MG63 (cell line): ENCODE measurements at regions not wholly inside any gene's neighbourhood (a gene's known extent, or its start where the extent isn't known, plus 50 kb on each side); places are given as distances from the start of the nearest gene placed in this dataset.
"Not testable (repeated sequence)": the region's sequence is repeated elsewhere in the genome, so short reads cannot be mapped to it uniquely, and the experiment has no call there.

Experiments used
- DNase-seq: peaks from one replicate; pipeline ENCODE4 v3.0.0-alpha.2; 2020
- H3K27me3 ChIP-seq: fragments of 250-450 bp; sonication (Bioruptor Pico); 2 replicates; pipeline ENCODE4 v1.5.1; 2020; ENCODE audit warnings: mild to moderate bottlenecking, moderate library complexity
- H3K36me3 ChIP-seq: fragments of 250-450 bp; sonication (Bioruptor Pico); 2 replicates; pipeline ENCODE4 v1.5.1; 2020; ENCODE audit warnings: mild to moderate bottlenecking, moderate library complexity
- H3K4me3 ChIP-seq: fragments of 250-450 bp; sonication (Bioruptor Pico); 2 replicates; pipeline ENCODE4 v1.5.1; 2020; ENCODE audit warnings: mild to moderate bottlenecking, moderate library complexity
- H3K9me3 ChIP-seq: fragments of 250-450 bp; sonication (Bioruptor Pico); 2 replicates; pipeline ENCODE4 v1.5.1; 2020; ENCODE audit warnings: mild to moderate bottlenecking, moderate library complexity

- Histone ChIP-seq H3K4me3 (no peak overlapping the region), H3K9me3 (no peaks in the 10 kb centered on the region), H3K27me3 (peaks cover 4% of the 10 kb centered on the region; the same call in 1 of the 2 replicates), H3K36me3 (no peaks in the 10 kb centered on the region)
- no peak for DNase-seq
Measured at GRCh38 chr2:31813016-31813415, 197.8 kb downstream of the MEMO1 start.

- DNase-seq: peak; percentile 7
- H3K4me3 ChIP-seq: no peak overlapping the region
- H3K36me3 ChIP-seq: no peaks in the 10 kb centered on the region
- H3K27me3 ChIP-seq: peaks cover 4% of the 10 kb centered on the region; the same call in 1 of the 2 replicates
- H3K9me3 ChIP-seq: no peaks in the 10 kb centered on the region
Measured at GRCh38 chr2:31812051-31812798, 198.6 kb downstream of the MEMO1 start.

GRCh38 chr2:31811482-31811881 is 199.3 kb downstream of the MEMO1 start:
- Histone ChIP-seq H3K36me3 (no peaks in the 10 kb centered on the region), H3K27me3 (no peaks in the 10 kb centered on the region), H3K4me3 (no peak overlapping the region), H3K9me3 (no peaks in the 10 kb centered on the region)
- no peak for DNase-seq

GRCh38 chr2:31810200-31810917 is 200.4 kb downstream of the MEMO1 start:
- Histone ChIP-seq H3K36me3 (no peaks in the 10 kb centered on the region), H3K27me3 (no peaks in the 10 kb centered on the region), H3K4me3 (no peak overlapping the region), H3K9me3 (no peaks in the 10 kb centered on the region)
- DNase-seq: no peak

- no peak for DNase-seq
- H3K4me3 ChIP-seq: no peak overlapping the region
- H3K9me3 ChIP-seq: no peaks in the 10 kb centered on the region
- H3K36me3 ChIP-seq: no peaks in the 10 kb centered on the region
- no peaks in the 10 kb centered on the region for H3K27me3 ChIP-seq
Measured at GRCh38 chr2:31805688-31806087, 205.1 kb downstream of the MEMO1 start.

GRCh38 chr2:31803481-31804153 is 207.2 kb downstream of the MEMO1 start:
- H3K36me3 ChIP-seq, DNase-seq, H3K27me3 ChIP-seq, H3K9me3 ChIP-seq, H3K4me3 ChIP-seq: not testable (repeated sequence)

- Histone ChIP-seq H3K4me3 (no peak overlapping the region), H3K27me3 (no peaks in the 10 kb centered on the region), H3K36me3 (no peaks in the 10 kb centered on the region), H3K9me3 (no peaks in the 10 kb centered on the region)
- DNase-seq: no peak
Measured at GRCh38 chr2:31802711-31803110, 208.1 kb downstream of the MEMO1 start.

- H3K4me3 ChIP-seq, H3K36me3 ChIP-seq, H3K9me3 ChIP-seq, H3K27me3 ChIP-seq, DNase-seq: not testable (repeated sequence)
Measured at GRCh38 chr2:31799282-31799681, 211.5 kb downstream of the MEMO1 start.

GRCh38 chr2:31788273-31788672 is 207.5 kb upstream of the SRD5A2 start:
- DNase-seq: no peak

GRCh38 chr2:31785876-31786275 is 205.1 kb upstream of the SRD5A2 start:
- H3K9me3 ChIP-seq: no peaks in the 10 kb centered on the region
- peaks cover 2% of the 10 kb centered on the region; the same call in 1 of the 2 replicates for H3K27me3 ChIP-seq
- H3K4me3 ChIP-seq: no peak overlapping the region
- DNase-seq: no peak
- H3K36me3 ChIP-seq: no peaks in the 10 kb centered on the region

More at GRCh38 chr2:31788273-31788672, 207.5 kb upstream of the SRD5A2 start:
- H3K4me3 ChIP-seq: no peak overlapping the region
- H3K9me3 ChIP-seq: no peaks in the 10 kb centered on the region
- H3K27me3 ChIP-seq: peaks cover 2% of the 10 kb centered on the region; the same call in 1 of the 2 replicates
- H3K36me3 ChIP-seq: no peaks in the 10 kb centered on the region

GRCh38 chr2:31784868-31785267 is 204.1 kb upstream of the SRD5A2 start:
- Histone ChIP-seq H3K36me3 (no peaks in the 10 kb centered on the region), H3K9me3 (no peaks in the 10 kb centered on the region), H3K27me3 (peaks cover 2% of the 10 kb centered on the region; the same call in 1 of the 2 replicates), H3K4me3 (no peak overlapping the region)
- no peak for DNase-seq

- not testable (repeated sequence) for H3K27me3 ChIP-seq, H3K36me3 ChIP-seq, H3K9me3 ChIP-seq, H3K4me3 ChIP-seq, DNase-seq
Measured at GRCh38 chr2:31783446-31784091, 202.8 kb upstream of the SRD5A2 start.

GRCh38 chr2:31778153-31778552 is 197.4 kb upstream of the SRD5A2 start:
- no peaks in the 10 kb centered on the region for H3K36me3 ChIP-seq
- peaks cover 2% of the 10 kb centered on the region; the same call in 1 of the 2 replicates for H3K27me3 ChIP-seq
- H3K4me3 ChIP-seq: no peak overlapping the region
- no peak for DNase-seq
- H3K9me3 ChIP-seq: no peaks in the 10 kb centered on the region

- Histone ChIP-seq H3K9me3 (no peaks in the 10 kb centered on the region), H3K4me3 (no peak overlapping the region), H3K36me3 (no peaks in the 10 kb centered on the region), H3K27me3 (no peaks in the 10 kb centered on the region)
- DNase-seq: no peak
Measured at GRCh38 chr2:31770741-31771140, 190.0 kb upstream of the SRD5A2 start.

- no peaks in the 10 kb centered on the region for H3K36me3 ChIP-seq
- no peaks in the 10 kb centered on the region for H3K9me3 ChIP-seq
- no peak for DNase-seq
- no peaks in the 10 kb centered on the region for H3K27me3 ChIP-seq
- H3K4me3 ChIP-seq: no peak overlapping the region
Measured at GRCh38 chr2:31765078-31765945, 184.6 kb upstream of the SRD5A2 start.

- no peaks in the 10 kb centered on the region for H3K27me3 ChIP-seq
- no peak for DNase-seq
- no peaks in the 10 kb centered on the region for H3K36me3 ChIP-seq
- H3K9me3 ChIP-seq: 0 out of 2 replicates have a peak, but pooled peaks cover 3% of the 10 kb centered on the region
- H3K4me3 ChIP-seq: no peak overlapping the region
Measured at GRCh38 chr2:31764169-31764568, 183.4 kb upstream of the SRD5A2 start.
